ENCODE measurements at regions not wholly inside any gene's neighbourhood (a gene's known extent, or its start where the extent isn't known, plus 50 kb on each side); places are given as distances from the start of the nearest gene placed in this dataset.

DNA sequence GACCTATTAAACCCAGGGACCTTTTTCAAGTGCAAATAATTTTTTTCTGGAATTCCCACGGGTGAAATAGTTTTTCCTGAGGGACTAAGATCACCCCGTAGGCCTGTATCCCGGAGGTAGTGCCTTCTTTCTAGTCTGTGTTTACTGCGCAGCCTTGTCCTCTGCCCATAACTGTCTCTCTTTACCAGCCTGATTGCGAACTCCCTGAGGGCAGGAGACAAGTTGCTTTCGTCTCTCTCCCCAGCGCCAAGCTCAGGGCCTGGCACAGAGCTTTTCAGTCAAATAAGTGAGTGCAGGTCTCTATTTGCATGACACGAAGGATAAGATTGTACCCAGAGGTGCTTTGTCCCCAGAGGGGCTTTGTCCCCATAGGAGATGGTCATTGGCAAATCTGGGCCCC is 123.9 kb downstream of the DDX1 start:
- TF ChIP-seq, protein P1, sequence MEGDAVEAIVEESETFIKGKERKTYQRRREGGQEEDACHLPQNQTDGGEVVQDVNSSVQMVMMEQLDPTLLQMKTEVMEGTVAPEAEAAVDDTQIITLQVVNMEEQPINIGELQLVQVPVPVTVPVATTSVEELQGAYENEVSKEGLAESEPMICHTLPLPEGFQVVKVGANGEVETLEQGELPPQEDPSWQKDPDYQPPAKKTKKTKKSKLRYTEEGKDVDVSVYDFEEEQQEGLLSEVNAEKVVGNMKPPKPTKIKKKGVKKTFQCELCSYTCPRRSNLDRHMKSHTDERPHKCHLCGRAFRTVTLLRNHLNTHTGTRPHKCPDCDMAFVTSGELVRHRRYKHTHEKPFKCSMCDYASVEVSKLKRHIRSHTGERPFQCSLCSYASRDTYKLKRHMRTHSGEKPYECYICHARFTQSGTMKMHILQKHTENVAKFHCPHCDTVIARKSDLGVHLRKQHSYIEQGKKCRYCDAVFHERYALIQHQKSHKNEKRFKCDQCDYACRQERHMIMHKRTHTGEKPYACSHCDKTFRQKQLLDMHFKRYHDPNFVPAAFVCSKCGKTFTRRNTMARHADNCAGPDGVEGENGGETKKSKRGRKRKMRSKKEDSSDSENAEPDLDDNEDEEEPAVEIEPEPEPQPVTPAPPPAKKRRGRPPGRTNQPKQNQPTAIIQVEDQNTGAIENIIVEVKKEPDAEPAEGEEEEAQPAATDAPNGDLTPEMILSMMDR (IDR thresholded peaks at IDR 0.05; ENCODE audit: insufficient read depth, low read depth, low read length), result no peak
- TF ChIP-seq EZH2 (IDR thresholded peaks at IDR 0.05; ENCODE audit: insufficient read depth, low read length), result no peak

All from astrocyte (in vitro differentiated cells and primary cell).